GM21360 (cell line): ENCODE measurements at regions not wholly inside any gene's neighbourhood (a gene's known extent, or its start where the extent isn't known, plus 50 kb on each side); places are given as distances from the start of the nearest gene placed in this dataset.

Experiments
- ATAC-seq: cut with Tn5 transposase; IDR thresholded peaks from one replicate; pipeline ENCODE4 v1.9.1; 2021; ENCODE audit warnings: mild to moderate bottlenecking, moderate library complexity; ENCODE audit not compliant: unreplicated experiment

DNA sequence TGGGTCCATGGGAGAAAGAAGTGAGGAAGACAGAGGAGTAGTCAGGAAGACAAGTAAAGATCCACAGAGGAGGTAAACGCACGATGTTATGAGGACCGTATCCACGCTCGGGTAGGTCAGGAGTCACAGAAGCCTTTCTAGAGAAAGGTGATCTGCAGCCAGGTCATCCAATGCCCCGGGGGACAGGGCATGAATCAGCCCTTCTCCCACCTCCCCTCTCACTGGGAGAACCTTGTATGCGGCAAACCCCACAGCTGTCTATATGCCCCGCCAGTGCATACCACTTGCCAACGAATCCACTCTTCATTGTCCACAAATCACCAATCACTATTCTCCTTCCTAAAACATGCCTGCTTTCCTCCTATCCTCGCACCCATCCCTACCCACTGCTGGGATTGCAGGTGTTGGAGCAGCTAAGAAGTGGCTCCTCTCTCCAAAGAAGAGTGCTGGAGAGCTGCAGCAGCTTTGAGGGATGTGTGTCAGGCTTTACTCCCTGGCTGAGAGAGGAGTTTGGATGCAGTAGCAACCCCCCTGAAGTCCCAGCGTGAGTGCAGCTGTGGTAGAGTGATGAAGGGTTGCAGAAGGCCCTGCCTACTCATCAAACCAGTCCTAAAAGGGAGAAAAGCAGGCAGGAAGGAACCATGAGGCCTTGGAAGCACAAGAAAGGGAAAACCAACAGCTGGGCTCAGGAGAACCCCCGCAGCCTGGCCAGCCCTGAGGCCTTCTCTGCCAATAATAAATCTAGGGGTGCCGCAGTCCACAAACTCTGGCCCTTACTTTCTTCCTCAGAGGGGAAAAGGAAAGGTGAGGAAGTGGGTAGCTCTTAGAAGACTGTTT, 102.2 kb upstream of the GADD45A start:
- no peak for ATAC-seq

DNA sequence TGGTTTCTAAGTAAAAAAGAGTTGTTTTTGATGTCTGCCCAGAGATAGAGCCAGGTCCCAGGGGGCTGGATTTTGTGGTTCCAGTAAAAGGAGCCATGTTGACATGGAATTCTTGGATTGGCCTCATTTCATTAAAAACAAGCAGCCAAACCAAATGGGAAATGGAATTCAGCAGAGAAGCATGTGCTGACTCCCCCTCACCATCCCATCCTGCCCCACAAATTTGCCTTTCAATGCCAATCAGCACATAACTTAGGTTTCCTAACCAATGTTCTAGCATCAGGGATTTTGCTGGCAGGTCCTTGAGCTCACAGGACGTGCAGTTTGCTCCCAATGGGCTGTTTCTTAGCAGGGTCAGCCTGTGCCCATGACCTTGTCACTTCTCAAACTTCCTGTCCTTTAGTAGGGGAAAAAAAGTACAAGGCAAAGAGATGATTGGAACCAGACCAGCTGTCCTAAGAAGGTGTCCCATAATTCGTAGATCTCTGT, 101.5 kb upstream of the GADD45A start:
- no peak for ATAC-seq

DNA sequence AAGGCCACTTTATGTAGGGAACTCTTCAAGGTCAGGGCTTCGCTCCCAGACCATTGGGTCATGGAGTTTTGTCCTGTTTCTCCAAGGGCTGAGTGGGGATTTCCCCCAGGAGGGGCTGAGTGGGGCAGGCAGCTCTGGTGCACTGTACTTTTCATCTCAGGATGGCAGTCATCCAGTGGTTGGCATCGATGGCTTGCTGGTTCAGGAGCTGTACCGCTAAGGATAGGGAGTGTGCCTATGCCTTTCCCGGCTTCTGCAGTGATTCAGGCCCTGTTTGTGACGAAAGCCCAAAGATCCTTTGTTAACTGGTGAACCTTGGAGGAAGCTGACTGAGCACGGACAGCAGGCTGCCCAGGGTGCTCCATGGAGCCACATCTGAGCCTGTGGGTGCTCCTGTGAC, 100.1 kb upstream of the GADD45A start:
- no peak for ATAC-seq

DNA sequence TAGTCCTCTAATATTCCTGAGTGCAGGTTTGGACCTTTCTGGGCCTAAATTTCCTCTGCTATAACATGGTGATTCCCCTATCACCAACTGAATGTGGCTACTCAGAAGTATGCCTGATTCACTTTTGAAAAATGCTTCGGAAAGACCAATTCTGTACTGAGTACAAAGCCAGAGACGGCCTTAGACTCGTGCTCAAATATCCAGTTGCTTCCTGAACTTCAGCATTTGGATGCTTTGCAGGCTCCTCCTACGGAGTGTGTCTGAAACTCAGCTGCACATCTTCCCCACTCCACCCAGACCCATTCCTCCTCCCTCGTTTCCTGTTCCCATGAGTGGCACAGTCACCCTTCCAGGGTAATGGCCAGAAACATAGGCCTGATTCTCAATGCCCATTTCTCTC, 98.4 kb upstream of the GADD45A start:
- no peak for ATAC-seq

DNA sequence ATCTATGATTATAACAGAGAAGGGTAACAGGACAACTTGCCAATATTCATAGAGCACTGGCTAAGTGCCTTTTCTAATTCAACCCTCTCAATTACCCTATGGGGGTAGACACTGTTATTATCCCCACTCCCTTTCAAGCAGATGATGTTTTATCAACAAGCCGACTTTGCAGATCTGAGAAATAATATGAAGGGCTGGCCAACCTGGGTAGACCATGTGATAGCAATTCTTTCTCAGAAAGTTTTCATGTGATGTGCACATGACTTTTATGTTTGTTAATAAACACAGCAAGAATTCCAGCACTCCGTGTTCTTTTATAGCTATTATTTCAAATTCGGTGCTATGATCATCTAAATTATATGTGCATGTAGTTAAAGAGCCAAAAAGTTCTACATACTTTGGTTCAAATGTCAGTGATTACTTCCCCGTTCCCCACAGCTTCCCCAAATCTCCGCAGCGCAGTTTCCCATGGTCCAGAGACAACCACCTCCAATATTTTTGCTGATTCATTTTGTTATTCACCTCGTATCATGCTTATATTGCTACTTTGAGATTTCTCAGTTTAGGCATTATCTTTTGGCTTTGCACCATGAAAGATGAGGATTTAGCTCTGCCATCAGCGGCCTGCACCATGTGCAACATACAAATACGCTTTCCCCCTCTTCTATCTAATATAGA, 96.7 kb upstream of the GADD45A start:
- ATAC-seq = no peak

DNA sequence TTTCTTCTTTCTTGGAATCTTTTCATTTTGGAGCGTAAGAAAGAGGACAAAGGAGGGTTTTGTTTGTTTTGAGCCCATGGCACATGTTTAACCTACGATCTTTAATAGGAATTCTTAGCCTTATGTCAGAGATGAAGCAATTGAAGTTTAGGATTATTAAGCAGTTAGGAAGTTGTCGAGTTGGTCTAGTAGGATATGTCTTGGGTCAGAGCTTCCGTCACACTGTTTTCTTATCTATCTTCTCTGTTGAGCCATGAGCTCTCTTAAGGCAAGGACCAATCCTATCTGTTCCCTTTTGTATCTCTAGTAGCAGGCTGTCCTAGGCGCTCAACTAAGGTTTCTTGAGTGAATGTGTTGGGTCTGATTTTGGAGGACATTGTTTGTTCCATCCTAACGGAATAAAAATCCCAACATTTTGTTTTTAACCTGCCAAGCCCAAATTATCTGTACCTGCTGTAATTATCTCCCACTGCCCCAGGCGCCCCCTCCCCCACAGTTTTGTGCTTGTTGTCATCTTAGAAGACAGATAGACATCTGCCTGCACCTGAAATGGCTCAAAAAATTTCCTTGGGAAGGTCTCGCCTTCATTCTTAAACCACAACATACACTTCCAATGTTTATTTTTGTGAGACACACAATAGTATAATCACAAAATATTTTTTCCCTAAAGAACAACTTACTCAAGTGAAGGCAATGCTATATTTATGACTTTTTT, 95.3 kb upstream of the GADD45A start:
- no peak for ATAC-seq

DNA sequence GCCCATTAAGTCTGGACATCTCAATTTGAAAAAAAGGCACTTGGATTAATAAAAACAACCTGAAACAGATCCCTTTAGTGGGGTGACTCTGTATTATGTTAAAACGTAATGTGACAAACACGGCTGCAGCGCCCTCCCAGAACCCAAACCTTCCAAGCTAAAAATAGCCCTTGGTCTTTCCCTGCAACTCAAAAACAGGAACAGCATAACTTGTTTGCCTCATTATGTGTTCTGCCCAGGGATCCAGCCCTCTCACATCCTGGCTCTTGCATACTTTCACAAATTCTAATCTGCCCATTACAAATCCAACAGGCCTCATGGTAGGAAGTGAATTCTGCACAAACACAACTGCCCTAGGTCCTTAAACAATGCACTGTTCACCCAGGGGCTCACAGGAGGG, 94.7 kb upstream of the GADD45A start:
- ATAC-seq = no peak

DNA sequence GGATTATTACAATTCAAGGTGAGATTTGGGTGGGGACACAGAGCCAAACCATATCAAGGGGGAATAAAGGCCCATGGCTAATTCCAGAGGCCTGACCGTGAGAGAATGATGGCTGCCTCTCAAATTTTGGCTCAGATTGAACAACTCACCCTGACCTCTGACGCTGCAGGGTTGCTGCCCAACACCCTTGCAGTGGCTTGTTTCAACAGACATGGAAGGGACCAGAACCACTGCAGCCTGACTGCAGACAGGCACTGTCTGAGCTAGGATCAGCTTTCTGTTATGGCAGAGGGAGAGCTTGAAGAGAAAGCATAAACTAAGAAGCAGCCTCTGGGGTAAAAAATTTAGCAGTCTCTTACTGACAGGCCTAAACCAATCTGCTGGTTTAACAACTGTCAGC, 90.2 kb upstream of the GADD45A start:
- ATAC-seq = no peak

DNA sequence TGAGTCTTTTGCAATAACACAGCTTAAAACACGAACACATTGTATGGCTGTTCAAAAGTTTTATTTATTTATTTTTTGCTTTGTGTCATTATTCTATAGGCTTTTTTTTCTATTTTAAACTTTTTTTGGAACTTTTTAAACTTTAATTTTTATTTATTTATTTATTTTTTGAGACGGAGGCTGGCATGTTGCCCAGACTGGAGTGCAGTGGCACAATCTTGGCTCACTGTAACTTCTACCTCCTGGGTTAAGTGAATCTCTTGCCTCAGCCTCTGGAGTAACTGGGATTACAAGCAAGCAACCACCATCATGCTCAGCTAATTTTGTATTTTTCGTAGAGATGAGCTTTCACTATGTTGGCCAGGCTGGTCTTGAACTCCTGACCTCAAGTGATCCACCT, 88.3 kb upstream of the GADD45A start:
- ATAC-seq = no peak

DNA sequence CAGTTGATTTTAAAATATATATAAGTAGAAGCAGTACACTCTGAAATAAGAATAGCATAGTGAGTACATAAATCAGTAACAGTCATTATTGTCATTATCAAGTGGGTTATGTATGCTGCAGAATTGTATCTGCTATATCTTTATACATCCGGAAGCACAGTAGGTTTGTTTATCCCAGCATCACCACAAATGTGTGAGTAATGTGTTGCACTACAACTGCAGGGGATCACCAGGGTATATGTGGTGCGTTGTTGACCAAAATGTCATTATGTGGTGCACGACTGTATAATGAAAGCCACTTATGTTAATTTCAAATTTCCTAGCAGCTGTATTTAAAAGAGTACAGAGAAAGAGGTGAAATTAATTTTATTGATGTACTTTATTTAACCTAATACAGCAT, 87.7 kb upstream of the GADD45A start:
- no peak for ATAC-seq

DNA sequence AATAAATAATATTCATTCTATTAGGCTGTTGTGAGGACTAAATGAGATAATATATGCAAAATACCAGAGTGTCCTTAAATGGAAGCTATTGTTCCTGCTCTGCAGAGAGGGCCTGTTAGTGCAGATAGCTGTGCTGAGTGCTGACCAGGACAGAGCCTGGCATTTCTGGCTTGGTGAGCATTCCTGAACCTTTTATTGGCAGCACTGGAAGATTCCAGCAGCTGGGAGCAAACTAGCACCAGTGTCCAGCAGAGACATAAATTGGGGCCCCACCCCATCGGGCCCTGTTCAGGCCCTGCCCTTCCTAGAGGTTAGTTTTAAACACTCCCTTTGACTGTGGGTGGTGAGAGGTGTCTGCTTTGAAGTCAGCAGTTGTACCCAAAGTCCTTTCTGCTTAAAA, 85.9 kb upstream of the GADD45A start:
- ATAC-seq = no peak

DNA sequence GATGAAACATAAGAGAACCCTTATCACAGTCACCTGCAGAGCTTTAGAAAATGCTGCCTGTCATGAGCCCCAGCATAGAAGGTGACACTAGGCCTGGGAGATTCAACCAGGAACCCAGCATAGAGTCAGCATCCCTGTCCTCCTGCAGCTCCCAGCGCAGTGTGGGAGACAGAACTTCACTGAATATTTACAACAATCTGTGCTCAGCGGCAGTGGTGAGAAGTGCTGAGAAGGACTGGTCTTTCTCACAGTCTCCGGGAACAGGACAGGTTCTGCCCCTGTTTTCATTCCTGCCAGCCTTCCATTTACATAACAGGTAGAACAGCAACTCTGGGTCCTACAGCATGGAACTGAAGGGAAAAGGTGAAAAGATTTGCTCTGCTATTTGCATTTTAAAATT, 83.5 kb upstream of the GADD45A start:
- no peak for ATAC-seq

DNA sequence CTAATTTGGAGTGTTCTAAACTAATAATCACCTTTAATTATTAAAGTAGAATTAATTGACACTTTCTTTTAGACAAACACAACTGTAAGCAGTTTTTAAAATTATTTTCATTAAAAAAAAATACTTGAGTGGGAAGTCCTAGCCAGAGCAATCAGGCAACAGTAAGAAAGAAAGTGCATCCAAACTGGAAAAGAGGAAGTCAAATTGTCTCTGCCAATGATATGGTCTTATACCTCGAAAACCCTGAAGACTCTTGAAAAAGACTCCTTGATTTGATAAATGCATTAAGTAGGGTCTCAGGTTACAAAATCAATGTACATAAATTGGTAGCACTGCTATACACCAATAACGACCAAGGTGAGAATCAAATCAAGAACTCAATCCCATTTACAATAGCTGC, 83.0 kb upstream of the GADD45A start:
- ATAC-seq = no peak

DNA sequence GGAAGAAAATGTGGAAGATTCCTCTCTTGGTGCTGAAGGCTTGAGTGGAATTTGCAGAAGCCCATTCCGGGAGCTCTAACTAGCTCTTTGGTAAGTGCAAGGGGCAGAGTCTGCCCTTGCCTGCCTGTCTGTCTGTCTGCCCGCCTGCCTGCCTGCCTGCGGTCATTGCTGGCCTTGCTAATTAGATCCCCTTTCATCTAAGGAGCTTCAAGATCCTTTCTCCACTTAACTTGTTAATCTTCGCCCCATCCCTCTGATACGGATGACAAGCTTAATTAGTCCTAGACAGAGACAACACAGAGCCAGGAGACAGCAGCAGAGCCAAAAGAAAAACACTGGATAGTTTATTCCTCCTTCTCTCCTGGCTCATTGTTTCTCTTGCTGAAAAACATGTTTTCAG, 80.2 kb upstream of the GADD45A start:
- ATAC-seq = no peak

DNA sequence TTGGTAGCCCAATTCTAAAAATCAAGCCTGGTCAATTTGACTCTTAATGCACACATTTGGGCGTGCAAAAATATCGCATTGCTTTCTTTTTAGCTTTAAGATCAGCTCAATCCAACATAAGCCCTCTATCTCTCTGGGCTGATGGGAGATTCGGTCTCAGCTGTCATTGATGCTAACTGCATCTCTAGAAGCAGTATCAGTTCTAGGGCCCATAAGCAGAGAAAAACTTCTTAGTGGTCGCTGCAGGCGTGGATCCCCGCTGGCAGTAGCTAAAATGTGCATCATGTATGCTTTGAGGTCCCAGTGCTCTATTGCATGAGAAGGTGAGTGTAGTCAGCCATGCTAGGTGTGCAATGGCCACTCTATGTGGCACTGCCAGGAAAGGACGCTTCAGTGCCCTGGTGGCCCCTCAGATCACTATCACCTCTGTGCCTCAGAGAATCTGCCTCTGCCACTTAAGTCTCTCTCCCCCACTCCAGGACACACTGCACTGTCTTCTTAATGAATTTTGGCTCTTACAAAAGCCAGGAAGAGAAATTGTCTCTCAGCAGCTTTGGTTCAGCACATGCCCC, 79.7 kb upstream of the GADD45A start:
- ATAC-seq = no peak

DNA sequence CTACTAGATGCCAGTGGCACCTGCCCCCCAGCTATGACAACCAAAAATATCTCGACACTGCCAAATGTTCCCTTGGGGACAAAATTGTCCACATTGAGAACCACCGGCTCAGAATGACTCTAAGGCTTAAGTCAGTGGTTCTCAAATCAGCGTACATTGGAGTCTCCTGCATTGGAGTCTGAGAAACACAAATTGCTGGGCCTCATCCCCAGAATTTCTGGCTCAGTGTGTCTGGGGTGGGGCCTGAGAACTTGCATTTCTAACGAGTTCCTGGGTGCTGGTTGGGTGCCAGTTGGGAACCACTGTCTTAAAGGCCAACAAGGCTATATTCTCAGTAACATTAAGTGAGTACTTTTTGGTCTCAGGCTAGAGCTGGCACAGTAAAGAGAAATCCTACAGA, 77.7 kb upstream of the GADD45A start:
- no peak for ATAC-seq

DNA sequence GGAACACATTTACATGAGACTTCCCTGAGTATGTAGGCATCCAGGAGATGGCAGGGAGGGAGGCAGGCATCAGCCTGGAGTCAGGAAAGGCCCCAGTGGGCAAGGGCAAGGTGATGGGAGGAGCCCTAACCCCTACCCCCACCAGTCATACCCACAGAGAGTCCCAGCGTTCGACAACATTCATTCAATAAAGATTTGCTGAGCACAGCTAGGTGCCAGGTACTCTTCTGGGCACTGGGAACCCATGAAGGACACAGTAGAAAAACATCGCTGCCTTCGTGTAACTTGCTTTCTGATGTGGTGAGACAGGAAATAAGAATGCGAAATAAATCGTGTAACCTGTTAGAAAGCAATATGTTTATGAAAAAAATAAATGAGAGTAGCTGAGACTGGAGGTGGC, 77.3 kb upstream of the GADD45A start:
- ATAC-seq = no peak

DNA sequence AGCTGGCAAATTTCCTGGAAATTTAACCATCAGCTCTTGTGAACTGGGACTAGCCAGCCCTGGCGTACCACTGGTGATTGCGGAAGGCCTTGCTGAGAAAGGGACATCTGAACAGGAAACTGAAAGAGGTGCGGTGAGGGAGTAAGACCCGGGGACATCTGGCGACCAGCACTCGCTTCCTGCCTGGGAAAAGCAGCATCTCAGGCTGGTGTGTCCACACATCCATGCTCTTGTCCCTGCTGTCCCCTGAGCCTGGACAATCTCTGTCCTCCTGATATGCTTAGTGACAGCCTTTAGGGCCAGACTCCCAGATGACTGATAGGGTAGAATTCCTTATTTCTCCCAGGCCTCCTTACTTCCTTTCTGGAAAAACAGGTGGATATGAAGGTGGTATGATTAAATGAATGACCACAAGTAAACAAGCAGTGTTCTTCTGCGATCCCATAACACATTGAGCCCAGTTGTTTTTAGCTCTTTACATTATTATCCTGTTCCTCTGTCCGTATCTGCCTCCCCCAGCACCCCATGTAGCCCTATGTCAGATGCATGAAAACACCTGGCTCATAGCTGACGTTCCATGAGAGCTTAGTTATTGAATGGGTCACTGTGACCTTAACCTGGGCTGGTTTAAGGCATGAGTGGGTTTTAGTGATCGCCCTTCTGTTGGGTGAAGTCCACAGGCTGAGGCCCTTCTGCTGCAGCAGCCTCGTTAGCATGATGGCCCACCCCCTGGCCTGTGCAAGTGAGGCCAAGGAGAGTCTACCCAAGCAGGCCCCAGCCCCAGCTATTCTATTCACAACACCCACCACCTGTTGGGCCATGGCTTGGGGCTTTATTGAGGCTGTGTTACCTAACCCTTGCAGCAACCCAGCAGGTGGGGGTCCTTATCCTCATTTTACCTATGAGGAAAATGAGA, 76.1 kb upstream of the GADD45A start:
- no peak for ATAC-seq

DNA sequence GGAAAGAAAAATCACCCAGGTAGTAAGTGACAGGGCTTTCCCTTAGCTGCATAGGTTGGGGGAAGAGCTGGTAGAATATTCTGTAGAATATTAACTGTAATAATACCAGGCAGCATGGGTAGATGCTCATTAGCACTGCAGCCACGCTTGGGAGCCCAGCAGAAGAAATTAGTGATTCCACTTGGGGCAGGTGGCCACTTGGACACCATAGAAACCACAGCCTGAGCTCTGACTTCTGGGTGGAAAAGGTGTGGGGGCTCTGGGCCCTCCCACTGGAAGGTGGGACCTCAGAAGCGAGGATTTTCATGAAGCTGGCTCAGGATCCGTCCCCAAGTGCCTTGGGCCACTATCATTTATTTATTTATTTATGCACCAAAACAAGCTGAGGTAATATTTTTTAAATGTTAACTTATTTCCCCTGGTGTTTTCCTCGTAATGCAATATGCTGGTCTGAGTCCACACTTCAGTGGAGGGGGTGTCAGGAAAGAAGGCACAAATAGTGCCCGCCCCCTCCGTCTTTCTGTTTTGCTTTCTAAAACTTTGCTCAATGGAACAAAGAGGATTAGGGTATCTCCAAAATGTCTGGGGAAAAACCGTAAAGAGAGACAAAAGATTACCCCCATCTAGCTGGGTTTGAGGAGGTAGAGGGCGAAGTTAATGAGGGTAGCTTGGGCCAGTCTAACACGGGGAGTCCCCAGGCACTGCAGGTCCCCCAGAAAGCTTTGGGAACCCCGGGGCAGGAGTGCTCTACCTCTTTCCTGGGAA, 75.2 kb upstream of the GADD45A start:
- ATAC-seq = peak; percentile 45

DNA sequence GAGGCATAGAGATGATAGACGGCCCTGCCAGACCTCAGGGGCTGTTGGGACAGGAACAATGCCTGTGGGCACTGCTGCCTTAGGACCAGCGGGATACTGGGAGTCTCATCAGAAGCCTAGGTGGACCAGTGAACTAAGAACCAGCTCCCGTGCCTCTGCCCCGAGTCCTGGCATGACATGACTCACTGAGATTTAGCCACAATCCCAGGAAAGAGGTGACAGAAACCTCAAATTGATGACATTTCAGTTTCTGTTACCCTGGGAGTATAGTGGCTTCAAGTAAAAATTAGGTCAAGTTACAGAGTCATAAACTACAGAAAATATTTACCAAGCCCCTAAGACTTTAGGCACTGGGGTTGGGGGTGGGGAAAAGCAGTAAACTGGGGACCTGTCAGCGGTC, 74.6 kb upstream of the GADD45A start:
- no peak for ATAC-seq
